T-cell (primary cell): ENCODE measurements at regions not wholly inside any gene's neighbourhood (a gene's known extent, or its start where the extent isn't known, plus 50 kb on each side); places are given as distances from the start of the nearest gene placed in this dataset.
A peak's percentile ranks its signal among the peaks of the same experiment; 100 is the strongest.
"Not testable (repeated sequence)": the region's sequence is repeated elsewhere in the genome, so short reads cannot be mapped to it uniquely, and the experiment has no call there.

ENCODE experiments used
- ATAC-seq, 4 experiments: fragments of 200-7000 bp in 3 of 4; fragments of 150-1000 bp in 1 of 4; cut with Tn5 transposase; replicated peaks in 1 of 4; 1 replicate in 3 of 4; 2 replicates in 1 of 4; pipeline ENCODE4 v1.10.0; 2021; ENCODE audit warnings: moderate library complexity in 3 of 4, mild to moderate bottlenecking in 2 of 4, moderate number of reproducible peaks in 1 of 4
- CTCF ChIA-PET, 2 donors: fragments of 300-600 bp; sonication (Branson Sonifier 250); formaldehyde crosslinking; loops; one replicate each; lab custom pipeline; 2022; ENCODE audit warnings: antibody characterized with exemption in 2 of 2; lab: Charles Lee
- POLR2A ChIA-PET, 2 donors: fragments of 300-600 bp; sonication (Branson Sonifier 250); formaldehyde crosslinking; loops; one replicate each; lab custom pipeline; 2022; ENCODE audit warnings: antibody characterized with exemption in 2 of 2; lab: Charles Lee
- DNase-seq, 35 experiments: peaks; one replicate each; pipeline versions ENCODE4 v3.0.0 to v3.0.0-alpha.2; 2013 to 2023
- H3K27ac ChIP-seq: one replicate; pipeline ENCODE4 v1.5.1; 2013; ENCODE audit warnings: low read length
- H3K27me3 ChIP-seq, 2 experiments: replicated peaks in 1 of 2; 1 replicate in 1 of 2; 2 replicates in 1 of 2; pipeline versions ENCODE4 v1.6.1 to v1.7.0; 2013; ENCODE audit warnings: low read length in 1 of 2, mixed read lengths in 1 of 2; ENCODE audit not compliant: control insufficient read depth in 2 of 2, insufficient read depth in 2 of 2; ENCODE audit errors: extremely low read depth in 1 of 2
- H3K36me3 ChIP-seq, 2 donors: 1 replicate in 1 of 2; 2 replicates in 1 of 2; pipeline versions ENCODE4 v1.6.1 to v1.7.0; 2013; ENCODE audit warnings: low read length in 1 of 2; ENCODE audit not compliant: control insufficient read depth in 2 of 2, insufficient read depth in 1 of 2; ENCODE audit errors: extremely low read depth in 1 of 2
- H3K4me1 ChIP-seq, 2 experiments: 1 replicate in 1 of 2; 2 replicates in 1 of 2; pipeline versions ENCODE4 v1.6.1 to v1.7.0; 2013; ENCODE audit warnings: low read length in 2 of 2, mixed read lengths in 1 of 2; ENCODE audit not compliant: insufficient read depth in 2 of 2, control insufficient read depth in 1 of 2; ENCODE audit errors: extremely low read depth in 1 of 2
- H3K4me3 ChIP-seq, 2 donors: 1 replicate in 1 of 2; 2 replicates in 1 of 2; pipeline versions ENCODE4 v1.5.1 to v1.7.0; 2013; ENCODE audit warnings: mild to moderate bottlenecking in 2 of 2, low read length in 1 of 2, moderate library complexity in 1 of 2; ENCODE audit not compliant: control insufficient read depth in 1 of 2; ENCODE audit errors: extremely low read depth in 1 of 2
- H3K9me3 ChIP-seq: 2 replicates; pipeline ENCODE4 v1.7.0; 2013
- H3K27ac Mint-ChIP-seq, 2 donors: one replicate each; pipeline ENCODE4 v1.8.0; 2020 to 2021; ENCODE audit warnings: mild to moderate bottlenecking in 2 of 2, mixed read lengths in 2 of 2
- H3K27me3 Mint-ChIP-seq, 2 donors: one replicate each; pipeline ENCODE4 v1.8.0; 2021 to 2022; ENCODE audit warnings: mixed read lengths in 2 of 2
- H3K36me3 Mint-ChIP-seq: one replicate; pipeline ENCODE4 v1.8.0; 2021; ENCODE audit warnings: mixed read lengths
- H3K4me1 Mint-ChIP-seq, 3 donors: one replicate each; pipeline ENCODE4 v1.8.0; 2020 to 2022; ENCODE audit warnings: mixed read lengths in 3 of 3, mild to moderate bottlenecking in 1 of 3
- H3K4me3 Mint-ChIP-seq, 3 donors: one replicate each; pipeline ENCODE4 v1.8.0; 2020 to 2022; ENCODE audit warnings: mild to moderate bottlenecking in 3 of 3, mixed read lengths in 3 of 3, moderate library complexity in 3 of 3
- H3K9me3 Mint-ChIP-seq, 3 donors: one replicate each; pipeline ENCODE4 v1.8.0; 2020 to 2022; ENCODE audit warnings: mixed read lengths in 3 of 3
- WGBS: methylation state at CpG from one replicate; pipeline ENCODE4 v1.1.5; 2013; ENCODE audit warnings: missing lambda C conversion rate; ENCODE audit not compliant: insufficient coverage; 5-methylcytosine and 5-hydroxymethylcytosine counted together

DNA sequence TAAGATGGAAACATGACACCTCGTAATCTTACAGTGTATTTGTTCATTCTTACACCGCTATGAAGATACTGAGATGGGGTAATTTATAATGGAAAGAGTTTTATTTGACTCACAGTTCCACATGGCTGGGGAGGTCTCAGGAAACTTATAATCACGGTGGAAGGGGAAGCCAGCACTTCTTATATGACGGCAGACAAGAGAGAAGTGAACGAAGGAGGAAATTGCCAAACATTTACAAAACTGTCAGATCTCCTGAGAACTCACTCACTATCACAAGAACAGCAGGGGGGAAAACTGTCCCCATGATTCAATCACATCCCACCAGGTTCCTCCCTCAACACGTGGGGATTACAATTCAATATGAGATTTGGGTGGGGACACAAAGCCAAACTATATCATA is 282.3 kb downstream of the HGF start:
- ChIA-PET CTCF (no interaction called here), POLR2A (no interaction called here)
- Histone ChIP-seq H3K4me3 (no peak overlapping the region), H3K36me3 (no peaks in the 10 kb centered on the region), H3K27me3 (no peaks in the 10 kb centered on the region), H3K4me1 (no peaks in the 10 kb centered on the region), H3K9me3 (no peaks in the 10 kb centered on the region), H3K27ac (no peak overlapping the region)
- ATAC-seq (no peak), DNase-seq (no peak)
- H3K4me1 Mint-ChIP-seq = no peaks in the 10 kb centered on the region
- 17% methylated on average over 1 of the region's 6 CpGs for WGBS
- no peaks in the 10 kb centered on the region for H3K36me3 Mint-ChIP-seq
- H3K27ac Mint-ChIP-seq = no peak overlapping the region
- H3K27me3 Mint-ChIP-seq = peaks cover 0 to 3% of the 10 kb centered on the region in 2 donors
- peaks cover 0 to 4% (median 0%) of the 10 kb centered on the region in 3 donors for H3K9me3 Mint-ChIP-seq
- H3K4me3 Mint-ChIP-seq = no peak overlapping the region

DNA sequence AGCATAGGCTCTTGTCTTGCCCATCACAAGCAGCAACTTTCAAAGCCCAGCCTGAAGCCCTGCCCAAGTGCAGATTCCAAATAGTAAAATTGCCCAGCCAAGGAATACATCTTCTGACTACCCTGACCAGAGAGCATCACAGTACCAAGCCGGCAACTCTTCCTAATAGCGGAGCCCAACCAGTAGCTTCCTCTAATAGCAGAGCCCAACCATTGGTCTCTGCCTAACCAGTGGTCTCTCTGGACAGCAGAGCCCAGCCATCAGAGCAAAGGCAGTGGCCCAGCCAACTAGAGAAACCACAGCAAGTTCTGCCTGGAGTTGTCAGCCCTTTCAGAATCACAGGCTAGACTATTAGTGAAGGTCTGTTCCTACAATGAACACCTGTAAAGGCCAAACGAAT is 285.6 kb downstream of the HGF start:
- no peak overlapping the region for H3K4me3 Mint-ChIP-seq
- no peaks in the 10 kb centered on the region for H3K36me3 Mint-ChIP-seq
- no peak for ATAC-seq

DNA sequence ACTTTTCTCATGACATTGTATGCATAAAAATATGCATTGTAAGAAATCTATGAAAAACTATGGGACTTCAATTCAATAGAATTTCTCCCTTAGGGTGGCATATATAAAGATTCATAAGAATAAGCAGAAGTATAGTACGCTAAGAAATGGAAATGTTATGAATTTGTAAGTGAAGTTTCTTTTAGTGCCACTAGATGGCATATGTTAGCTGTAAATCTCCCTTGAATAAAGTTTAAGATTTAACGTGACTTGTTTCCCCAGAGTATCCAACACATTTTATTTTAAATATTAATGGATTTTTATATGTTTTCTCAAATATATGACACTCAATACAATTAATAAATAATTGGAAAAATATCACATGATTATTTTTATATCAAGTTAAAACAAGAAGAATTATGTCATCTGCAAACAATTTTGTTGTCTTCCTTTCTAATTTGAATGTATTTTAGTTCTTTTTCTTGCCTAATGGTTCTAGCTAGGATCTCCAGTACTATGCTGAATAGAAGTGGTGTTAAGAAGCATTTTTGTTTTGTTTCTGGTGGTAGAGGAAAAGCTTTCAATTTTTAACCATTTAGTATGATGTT is 287.2 kb downstream of the HGF start:
- Histone ChIP-seq H3K27ac (no peak overlapping the region), H3K4me3 (no peak overlapping the region), H3K4me1 (no peaks in the 10 kb centered on the region), H3K9me3 (no peaks in the 10 kb centered on the region), H3K27me3 (no peaks in the 10 kb centered on the region), H3K36me3 (no peaks in the 10 kb centered on the region)
- Mint-ChIP-seq H3K4me3 (no peak overlapping the region), H3K9me3 (no peaks in the 10 kb centered on the region), H3K27ac (no peak overlapping the region), H3K36me3 (no peaks in the 10 kb centered on the region), H3K27me3 (peaks cover 0 to 3% of the 10 kb centered on the region in 2 donors), H3K4me1 (no peaks in the 10 kb centered on the region)
- ChIA-PET CTCF (interaction anchor here in 1 of 2 donors (1.4 kb wide), 1 partner anchor 11 kb away, joined by 4 read pairs; no protein-coding TSS in a partner anchor), POLR2A (no interaction called here)
- WGBS = no CpG with 5 or more reads among the region's 2 CpGs
- ATAC-seq (no peak), DNase-seq (peak in 1 of 35 experiments; percentile 14)

More for the DNA sequence above, 285.6 kb downstream of the HGF start:
- Histone ChIP-seq H3K36me3 (no peaks in the 10 kb centered on the region), H3K4me1 (no peaks in the 10 kb centered on the region), H3K27me3 (no peaks in the 10 kb centered on the region), H3K9me3 (no peaks in the 10 kb centered on the region), H3K27ac (no peak overlapping the region), H3K4me3 (no peak overlapping the region)
- ChIA-PET POLR2A (no interaction called here), CTCF (interaction anchor here in 1 of 2 donors (1.0 kb wide), 1 partner anchor 15 kb away, joined by 3 read pairs; no protein-coding TSS in a partner anchor)
- 61% methylated on average over 2 of the region's 3 CpGs for WGBS
- DNase-seq = no peak
- no peaks in the 10 kb centered on the region for H3K4me1 Mint-ChIP-seq
- no peak overlapping the region for H3K27ac Mint-ChIP-seq
- peaks cover 0 to 3% of the 10 kb centered on the region in 2 donors for H3K27me3 Mint-ChIP-seq
- no peaks in the 10 kb centered on the region for H3K9me3 Mint-ChIP-seq

DNA sequence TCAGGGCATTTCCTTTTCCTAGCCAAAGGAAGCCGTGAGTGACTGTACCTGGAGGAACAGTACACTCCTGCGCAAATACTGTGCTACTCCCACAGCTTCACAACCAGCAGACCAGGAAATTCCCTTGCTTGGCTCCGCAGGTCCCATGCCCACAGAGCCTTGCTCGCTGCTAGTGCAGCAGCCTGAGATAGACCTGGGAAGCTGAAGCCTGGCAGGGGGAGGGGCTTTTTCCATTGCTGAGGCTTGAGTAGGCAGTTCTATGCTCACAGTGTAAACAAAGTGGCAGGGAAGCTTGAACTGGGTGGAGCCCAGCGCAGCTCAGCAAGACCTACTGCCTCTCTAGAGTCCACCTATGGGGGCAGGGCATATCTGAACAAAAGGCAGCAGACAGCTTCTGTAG is 291.2 kb downstream of the HGF start:
- no peak overlapping the region for H3K4me3 Mint-ChIP-seq
- no peak overlapping the region for H3K27ac Mint-ChIP-seq
- H3K9me3 ChIP-seq = no peaks in the 10 kb centered on the region
- no peaks in the 10 kb centered on the region for H3K27me3 Mint-ChIP-seq
- no peaks in the 10 kb centered on the region for H3K36me3 ChIP-seq
- WGBS = 84% methylated on average over 5 of the region's 5 CpGs
- no peak for ATAC-seq
- H3K4me1 ChIP-seq = no peaks in the 10 kb centered on the region
- H3K4me1 Mint-ChIP-seq = no peaks in the 10 kb centered on the region
- no peak overlapping the region for H3K4me3 ChIP-seq
- ChIA-PET CTCF (interaction anchor here in 1 of 2 donors (1.2 kb wide), 1 partner anchor 10 kb away, joined by 3 read pairs; no protein-coding TSS in a partner anchor), POLR2A (interaction anchor here in 1 of 2 donors (0.6 kb wide), 1 partner anchor 1134 kb away, joined by 3 read pairs; no protein-coding TSS in a partner anchor)
- H3K36me3 Mint-ChIP-seq = no peaks in the 10 kb centered on the region
- no peak for DNase-seq
- H3K27ac ChIP-seq = no peak overlapping the region
- H3K9me3 Mint-ChIP-seq = no peaks in the 10 kb centered on the region
- no peaks in the 10 kb centered on the region for H3K27me3 ChIP-seq

DNA sequence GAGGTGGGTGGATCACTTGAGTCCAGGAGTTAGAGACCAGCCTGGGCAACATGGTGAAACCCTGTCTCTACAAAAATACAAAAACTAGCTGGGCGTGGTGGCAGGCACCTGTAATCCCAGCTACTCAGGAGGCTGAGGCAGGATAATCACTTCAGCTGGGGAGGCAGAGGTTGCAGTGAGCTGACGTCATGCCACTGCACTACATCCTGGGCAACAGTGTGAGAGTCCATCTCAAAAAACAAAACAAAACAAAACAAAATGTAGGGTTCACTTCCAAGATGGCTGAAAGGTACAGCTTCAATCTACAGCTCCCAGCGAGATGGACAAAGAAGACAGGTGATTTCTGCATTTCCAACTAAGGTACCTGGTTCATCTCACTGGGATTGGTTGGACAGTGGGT is 291.6 kb downstream of the HGF start:
- H3K4me1 ChIP-seq, H3K9me3 ChIP-seq, ATAC-seq, DNase-seq, H3K4me1 Mint-ChIP-seq, H3K36me3 ChIP-seq, H3K36me3 Mint-ChIP-seq, H3K27ac Mint-ChIP-seq, H3K27me3 ChIP-seq, H3K27ac ChIP-seq, H3K4me3 Mint-ChIP-seq, H3K9me3 Mint-ChIP-seq, H3K27me3 Mint-ChIP-seq, H3K4me3 ChIP-seq: not testable (repeated sequence)
- POLR2A ChIA-PET = interaction anchor here in 1 of 2 donors (0.6 kb wide), 1 partner anchor 1134 kb away, joined by 3 read pairs; no protein-coding TSS in a partner anchor
- CTCF ChIA-PET = interaction anchor here in 1 of 2 donors (1.2 kb wide), 1 partner anchor 9 kb away, joined by 3 read pairs; no protein-coding TSS in a partner anchor
- WGBS = 67% methylated on average over 1 of the region's 3 CpGs

DNA sequence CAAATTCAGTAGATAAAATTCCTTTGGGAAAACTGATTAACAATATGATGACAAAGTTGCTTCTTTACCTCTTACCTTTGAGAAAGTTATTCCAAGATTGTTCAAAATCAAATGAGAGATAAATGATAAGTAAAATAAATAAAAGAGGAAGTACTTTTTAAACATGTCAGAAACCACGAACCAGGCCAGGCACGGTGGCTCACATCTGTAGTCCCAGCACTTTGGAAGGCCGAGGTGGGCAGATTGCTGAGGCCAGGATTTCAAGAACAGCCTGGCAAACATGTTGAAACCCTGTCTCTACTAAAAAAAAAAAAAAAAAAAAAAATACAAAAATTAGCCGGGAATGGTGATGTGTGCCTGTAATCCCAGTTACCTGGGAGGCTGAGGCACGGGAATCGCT is 296.6 kb downstream of the HGF start:
- H3K4me1 Mint-ChIP-seq = no peaks in the 10 kb centered on the region
- WGBS = 92% methylated on average over 3 of the region's 6 CpGs
- no peaks in the 10 kb centered on the region for H3K9me3 ChIP-seq
- H3K4me3 Mint-ChIP-seq = no peak overlapping the region
- DNase-seq (no peak), ATAC-seq (no peak)
- no peak overlapping the region for H3K4me3 ChIP-seq
- ChIA-PET POLR2A (no interaction called here), CTCF (interaction anchor here in 1 of 2 donors (0.5 kb wide), 1 partner anchor 1124 kb away, joined by 4 read pairs; no protein-coding TSS in a partner anchor)
- H3K36me3 Mint-ChIP-seq = no peaks in the 10 kb centered on the region
- no peaks in the 10 kb centered on the region for H3K4me1 ChIP-seq
- H3K27me3 Mint-ChIP-seq = peaks cover 0 to 2% of the 10 kb centered on the region in 2 donors
- H3K27me3 ChIP-seq = no peaks in the 10 kb centered on the region
- no peaks in the 10 kb centered on the region for H3K36me3 ChIP-seq
- H3K27ac Mint-ChIP-seq = no peak overlapping the region
- H3K27ac ChIP-seq = no peak overlapping the region
- H3K9me3 Mint-ChIP-seq = no peaks in the 10 kb centered on the region
